CD4-positive, alpha-beta T cell (primary cell): ENCODE measurements at regions not wholly inside any gene's neighbourhood (a gene's known extent, or its start where the extent isn't known, plus 50 kb on each side); places are given as distances from the start of the nearest gene placed in this dataset.

ENCODE experiments used
- ATAC-seq: fragments of 200-7000 bp; cut with Tn5 transposase; one replicate; pipeline ENCODE4 v1.10.0; 2022; ENCODE audit warnings: mild to moderate bottlenecking; ENCODE audit not compliant: poor library complexity
- CTCF ChIA-PET: fragments of 350-600 bp; sonication (Branson Sonifier 250); formaldehyde crosslinking; loops from one replicate; lab custom pipeline; 2021; ENCODE audit warnings: antibody characterized with exemption, inconsistent platforms; lab: Charles Lee
- POLR2A ChIA-PET: fragments of 350-600 bp; sonication (Branson Sonifier 250); formaldehyde crosslinking; loops from one replicate; lab custom pipeline; 2021; ENCODE audit warnings: antibody characterized with exemption, inconsistent platforms; lab: Charles Lee
- DNase-seq, 14 experiments: peaks; one replicate each; pipeline ENCODE4 v3.0.0-alpha.2; 2013 to 2020; ENCODE audit warnings: mixed read lengths in 2 of 14
- H3K27ac ChIP-seq, 2 donors: one replicate each; pipeline versions ENCODE4 v1.5.1 to v1.7.0; 2013; ENCODE audit warnings: low read length in 2 of 2, low read depth in 1 of 2, mild to moderate bottlenecking in 1 of 2
- H3K27me3 ChIP-seq, 2 experiments: 1 replicate in 1 of 2; 2 replicates in 1 of 2; pipeline versions ENCODE4 v1.6.1 to v1.7.0; 2013; ENCODE audit warnings: low read length in 2 of 2, control low read depth in 1 of 2, mild to moderate bottlenecking in 1 of 2, moderate library complexity in 1 of 2; ENCODE audit not compliant: insufficient read depth in 2 of 2, control insufficient read depth in 1 of 2
- H3K36me3 ChIP-seq: one replicate; pipeline ENCODE4 v1.6.1; 2013; ENCODE audit warnings: low read length, control low read depth; ENCODE audit not compliant: insufficient read depth
- H3K4me1 ChIP-seq: one replicate; pipeline ENCODE4 v1.6.1; 2013; ENCODE audit warnings: low read length, control low read depth; ENCODE audit not compliant: insufficient read depth
- H3K4me3 ChIP-seq: one replicate; pipeline ENCODE4 v1.5.1; 2013; ENCODE audit warnings: mild to moderate bottlenecking, low read length, moderate library complexity
- H3K9me3 ChIP-seq, 2 experiments: 1 replicate in 1 of 2; 2 replicates in 1 of 2; pipeline versions ENCODE4 v1.6.1 to v1.7.0; 2013; ENCODE audit warnings: low read length in 2 of 2, mild to moderate bottlenecking in 2 of 2, control low read depth in 1 of 2, moderate library complexity in 1 of 2; ENCODE audit not compliant: control insufficient read depth in 1 of 2, insufficient read depth in 1 of 2
- H3K27ac Mint-ChIP-seq: one replicate; pipeline ENCODE4 v1.8.0; 2020; ENCODE audit warnings: mixed read lengths
- H3K27me3 Mint-ChIP-seq: one replicate; pipeline ENCODE4 v1.8.0; 2021; ENCODE audit warnings: mixed read lengths
- H3K36me3 Mint-ChIP-seq: one replicate; pipeline ENCODE4 v1.8.0; 2021; ENCODE audit warnings: low read depth, mixed read lengths
- H3K4me1 Mint-ChIP-seq: one replicate; pipeline ENCODE4 v1.8.0; 2021; ENCODE audit warnings: low read depth, mixed read lengths
- H3K4me3 Mint-ChIP-seq: one replicate; pipeline ENCODE4 v1.8.0; 2020; ENCODE audit warnings: mild to moderate bottlenecking, mixed read lengths
- H3K9me3 Mint-ChIP-seq: one replicate; pipeline ENCODE4 v1.8.0; 2020; ENCODE audit warnings: mixed read lengths
- CTCF ChIP-seq: fragments of 200-600 bp; IDR thresholded peaks from one replicate; pipeline ENCODE4 v1.8.0; 2022; ENCODE audit warnings: antibody characterized with exemption, mild to moderate bottlenecking
- intact Hi-C, 2 experiments: fragments of 100-400 bp; cut with DNase I in 1 of 2; cut with micrococcal nuclease in 1 of 2; formaldehyde crosslinking; loops; one replicate each; pipeline versions ENCODE4 v1.15.1 to v1.9.0; 2023 to 2025; cut with DNase I, micrococcal nuclease

GRCh38 chr6:146885708-146886457, 287.1 kb downstream of the ADGB start:
- no peaks in the 10 kb centered on the region for H3K4me1 Mint-ChIP-seq
- POLR2A ChIA-PET: no interaction called here

GRCh38 chr6:146886587-146887446, 288.0 kb downstream of the ADGB start:
- DNase-seq (no peak), ATAC-seq (no peak)
- Mint-ChIP-seq H3K27me3 (no peaks in the 10 kb centered on the region), H3K36me3 (no peaks in the 10 kb centered on the region), H3K4me1 (no peaks in the 10 kb centered on the region), H3K27ac (no peak overlapping the region), H3K9me3 (no peaks in the 10 kb centered on the region), H3K4me3 (no peak overlapping the region)
- CTCF ChIA-PET: no interaction called here
- H3K27ac ChIP-seq: no peak overlapping the region
- POLR2A ChIA-PET: no interaction called here
- intact Hi-C loops: no loop called here
- no peaks in the 10 kb centered on the region for H3K4me1 ChIP-seq
- no peak for TF ChIP-seq CTCF
- no peak overlapping the region for H3K4me3 ChIP-seq
- no peaks in the 10 kb centered on the region for H3K9me3 ChIP-seq
- no peaks in the 10 kb centered on the region for H3K27me3 ChIP-seq
- no peaks in the 10 kb centered on the region for H3K36me3 ChIP-seq

More at GRCh38 chr6:146885708-146886457, 287.1 kb downstream of the ADGB start:
- no peak overlapping the region for H3K4me3 ChIP-seq
- TF ChIP-seq CTCF: no peak
- H3K27ac Mint-ChIP-seq: no peak overlapping the region
- no peaks in the 10 kb centered on the region for H3K9me3 ChIP-seq
- H3K9me3 Mint-ChIP-seq: no peaks in the 10 kb centered on the region
- H3K4me3 Mint-ChIP-seq: no peak overlapping the region
- no peak for DNase-seq
- ATAC-seq: no peak
- no peak overlapping the region for H3K27ac ChIP-seq
- no peaks in the 10 kb centered on the region for H3K36me3 Mint-ChIP-seq
- no peaks in the 10 kb centered on the region for H3K36me3 ChIP-seq
- intact Hi-C loops: no loop called here
- no peaks in the 10 kb centered on the region for H3K4me1 ChIP-seq
- CTCF ChIA-PET: no interaction called here
- no peaks in the 10 kb centered on the region for H3K27me3 Mint-ChIP-seq
- H3K27me3 ChIP-seq: no peaks in the 10 kb centered on the region

DNA sequence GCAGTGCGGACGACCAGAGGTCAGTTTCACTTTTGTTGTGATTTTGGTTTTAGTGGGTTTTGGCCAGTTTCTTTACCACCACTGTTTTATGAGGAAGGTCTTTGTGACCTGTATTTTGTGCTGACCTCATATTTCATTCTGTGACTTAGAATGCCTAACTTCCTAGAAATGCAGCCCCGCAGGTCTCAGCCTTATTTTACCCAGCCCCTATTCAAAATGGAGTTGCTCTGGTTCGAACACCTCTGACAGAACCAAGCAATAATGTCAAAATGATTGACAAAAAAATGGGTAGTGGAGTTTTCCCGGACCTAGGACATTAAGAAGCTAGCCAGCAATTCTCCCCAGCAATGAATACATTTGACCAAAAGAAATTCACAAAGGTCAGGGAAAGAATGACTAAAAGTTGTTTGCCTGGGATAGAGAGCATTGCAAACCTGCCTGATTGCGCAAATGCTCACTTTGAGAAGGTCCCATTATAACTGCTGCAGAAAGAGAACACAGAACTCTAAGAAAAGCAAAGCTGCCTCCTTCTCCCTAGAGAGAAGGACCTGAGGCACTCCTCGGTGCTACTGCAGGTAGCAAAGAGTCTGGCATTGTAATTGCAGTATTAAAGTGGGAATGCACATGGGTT, 288.8 kb downstream of the ADGB start:
- no peak overlapping the region for H3K27ac Mint-ChIP-seq
- H3K4me3 Mint-ChIP-seq: no peak overlapping the region
- CTCF ChIA-PET: no interaction called here
- POLR2A ChIA-PET: no interaction called here
- no peaks in the 10 kb centered on the region for H3K36me3 Mint-ChIP-seq
- TF ChIP-seq CTCF: no peak
- H3K27me3 ChIP-seq: no peaks in the 10 kb centered on the region
- H3K4me1 Mint-ChIP-seq: no peaks in the 10 kb centered on the region
- ATAC-seq (no peak), DNase-seq (no peak)
- intact Hi-C loops: no loop called here
- H3K36me3 ChIP-seq: no peaks in the 10 kb centered on the region
- H3K4me1 ChIP-seq: no peaks in the 10 kb centered on the region
- H3K27me3 Mint-ChIP-seq: no peaks in the 10 kb centered on the region
- no peaks in the 10 kb centered on the region for H3K9me3 ChIP-seq
- H3K9me3 Mint-ChIP-seq: no peaks in the 10 kb centered on the region
- H3K4me3 ChIP-seq: no peak overlapping the region
- H3K27ac ChIP-seq: no peak overlapping the region
